GM12892 (cell line): ENCODE measurements at regions not wholly inside any gene's neighbourhood (a gene's known extent, or its start where the extent isn't known, plus 50 kb on each side); places are given as distances from the start of the nearest gene placed in this dataset.

Experiments
- DNase-seq: peaks from one replicate; pipeline ENCODE4 v3.0.0; 2011; ENCODE audit not compliant: insufficient read length
- FAIRE-seq: peaks from 2 replicates; lab custom pipeline; 2011; peaks lifted over from hg19 to GRCh38; lab: Jason Lieb, UNC
- POLR2A ChIP-seq: IDR thresholded peaks from 2 replicates; pipeline ENCODE4 v1.6.1; 2011; ENCODE audit warnings: low read depth, low read length, control low read depth
- POLR2AphosphoS5 ChIP-seq: IDR thresholded peaks from 2 replicates; pipeline ENCODE4 v1.6.1; 2011; ENCODE audit warnings: low read depth, low read length, control low read depth
- TAF1 ChIP-seq: IDR thresholded peaks from 2 replicates; pipeline ENCODE4 v1.6.1; 2011; ENCODE audit warnings: low read depth, mild to moderate bottlenecking, control low read depth, low read length, borderline replicate concordance

- TF ChIP-seq TAF1, result no peak
- no peak for TF ChIP-seq POLR2AphosphoS5
- TF ChIP-seq POLR2A, result no peak
- FAIRE-seq, result no peak
- no peak for DNase-seq
Measured at GRCh38 chr6:126181173-126181741, 158.7 kb upstream of the CENPW start.

GRCh38 chr6:126181890-126182289, 158.0 kb upstream of the CENPW start:
- TF ChIP-seq TAF1, result no peak
- TF ChIP-seq POLR2AphosphoS5, result no peak
- TF ChIP-seq POLR2A, result no peak
- DNase-seq (no peak), FAIRE-seq (no peak)

DNA sequence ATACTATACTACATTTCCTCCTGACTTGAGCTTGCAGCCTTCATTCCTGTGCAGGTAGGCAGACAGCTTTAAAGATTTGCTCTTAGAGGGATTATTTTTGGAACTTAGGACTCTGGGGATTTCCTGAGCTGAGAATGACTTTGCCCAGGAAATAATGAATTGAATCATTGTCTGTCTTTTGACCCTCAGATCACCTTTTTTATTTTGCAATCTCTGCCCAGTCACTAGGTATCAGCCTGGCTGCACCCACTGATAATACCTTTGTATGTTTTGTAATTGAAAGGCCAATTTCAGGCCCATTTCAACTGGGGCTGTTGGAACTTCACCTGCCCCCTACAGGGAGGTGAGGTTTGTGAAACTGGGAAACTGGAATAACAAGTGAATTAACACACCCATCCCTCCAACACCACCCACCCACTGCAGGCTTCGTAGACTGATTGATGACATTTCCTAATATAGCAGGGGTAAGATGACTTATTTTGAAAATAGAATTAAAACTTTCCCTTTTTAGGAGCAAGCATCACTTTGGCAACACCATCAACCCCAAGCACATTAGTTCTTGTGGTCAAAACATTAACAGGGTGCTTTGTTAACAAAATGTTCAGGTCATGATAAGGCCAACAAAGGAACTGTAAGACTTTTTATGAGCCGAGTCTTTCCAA, 157.1 kb upstream of the CENPW start:
- FAIRE-seq (peak; percentile 51), DNase-seq (no peak)
- no peak for TF ChIP-seq POLR2A
- TF ChIP-seq TAF1, result no peak
- no peak for TF ChIP-seq POLR2AphosphoS5

DNA sequence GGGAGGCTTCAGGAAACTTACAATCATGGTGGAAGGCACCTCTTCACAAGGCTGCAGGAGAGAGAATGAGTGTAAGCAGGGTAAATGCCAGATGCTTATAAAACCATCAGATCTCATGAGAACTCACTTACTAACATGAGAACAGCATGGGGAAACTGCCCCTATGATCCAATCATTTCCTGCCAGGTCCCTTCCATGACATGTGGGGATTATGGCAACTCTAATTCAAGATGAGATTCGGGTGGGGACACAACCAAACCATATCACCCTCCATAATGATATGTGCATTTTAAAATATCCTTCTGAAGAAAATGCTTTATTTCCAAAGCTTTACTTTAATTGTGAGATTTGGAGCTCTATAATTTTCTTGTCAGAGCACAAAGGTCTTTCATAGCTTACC, 154.1 kb upstream of the CENPW start:
- TF ChIP-seq POLR2A (no peak), POLR2AphosphoS5 (no peak), TAF1 (no peak)
- DNase-seq (no peak), FAIRE-seq (no peak)

- DNase-seq (no peak), FAIRE-seq (peak; percentile 70)
Measured at GRCh38 chr6:126188279-126188909, 151.5 kb upstream of the CENPW start.

DNA sequence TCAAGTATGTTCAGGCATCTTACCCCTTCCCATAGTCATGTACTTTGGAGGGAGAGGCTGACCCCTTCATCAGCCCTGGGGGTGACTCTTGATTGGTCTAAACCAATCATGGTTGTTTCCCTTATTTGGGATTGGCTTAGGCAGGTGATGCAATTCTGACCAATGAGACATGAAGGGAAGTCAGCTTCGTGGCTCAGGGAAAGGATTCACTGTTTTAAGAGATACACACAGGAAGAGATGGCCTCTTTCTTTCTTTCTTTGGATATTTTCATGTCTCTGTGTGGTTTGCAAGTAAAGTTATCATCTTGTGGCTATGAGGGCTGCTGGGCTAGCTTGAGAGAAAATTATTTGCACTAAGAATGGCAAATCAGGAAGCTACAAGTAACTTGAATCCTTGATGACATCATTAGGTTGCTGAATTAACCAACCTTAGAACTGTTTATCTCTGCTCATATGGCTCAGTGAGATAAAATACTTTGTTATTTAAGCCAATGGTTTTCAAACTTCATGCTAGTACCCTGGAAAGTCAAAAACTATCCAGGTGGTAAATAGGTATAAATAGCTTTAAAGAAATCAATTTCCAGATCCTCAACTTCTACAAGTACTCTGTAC, 144.2 kb upstream of the CENPW start:
- no peak for TF ChIP-seq TAF1
- TF ChIP-seq POLR2AphosphoS5, result no peak
- no peak for TF ChIP-seq POLR2A
- FAIRE-seq (no peak), DNase-seq (no peak)

More at GRCh38 chr6:126188279-126188909, 151.5 kb upstream of the CENPW start:
- TF ChIP-seq POLR2A (no peak), POLR2AphosphoS5 (no peak), TAF1 (no peak)

DNA sequence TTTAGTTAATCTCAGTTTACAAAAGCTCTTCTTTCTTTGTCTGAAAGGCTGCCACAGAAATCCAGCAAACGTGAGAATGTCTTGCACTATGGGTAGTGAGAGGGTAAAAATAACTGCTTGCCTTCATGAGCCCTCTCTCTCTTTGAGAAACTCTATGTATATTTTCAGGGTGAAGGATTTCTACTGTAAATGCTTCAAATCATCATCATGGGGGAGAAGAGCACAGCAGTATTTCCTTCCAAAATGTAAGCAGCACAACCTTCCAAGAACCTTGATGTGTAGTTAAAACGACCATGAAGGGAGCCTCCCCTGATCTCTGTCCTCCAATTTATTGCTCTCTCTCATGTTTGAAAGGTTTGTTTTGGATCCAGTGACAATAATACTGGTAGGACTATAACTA, 141.3 kb upstream of the CENPW start:
- TF ChIP-seq POLR2A, result no peak
- no peak for TF ChIP-seq TAF1
- no peak for TF ChIP-seq POLR2AphosphoS5
- FAIRE-seq, result no peak

DNA sequence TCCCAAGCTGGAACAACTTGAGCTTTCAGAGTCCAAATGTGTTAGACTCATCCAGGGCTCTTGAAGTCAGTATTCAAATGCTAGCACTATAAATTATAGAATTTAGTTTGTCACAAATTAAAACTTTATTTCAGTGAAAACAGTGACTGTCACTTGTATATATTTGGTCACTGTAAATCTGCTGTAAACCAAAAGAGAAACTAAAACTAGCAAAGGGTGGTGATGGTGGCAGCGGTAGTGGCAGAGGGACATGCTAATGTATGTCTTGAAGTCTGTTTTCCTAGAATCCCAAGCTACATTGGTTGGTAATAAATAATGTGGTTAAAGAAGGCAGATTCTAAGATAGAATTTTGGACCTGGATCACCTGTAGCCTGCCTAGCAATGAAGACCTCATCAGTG, 140.4 kb upstream of the CENPW start:
- TF ChIP-seq POLR2A (no peak), TAF1 (no peak), POLR2AphosphoS5 (no peak)
- FAIRE-seq (no peak), DNase-seq (no peak)

More for the DNA sequence above, 141.3 kb upstream of the CENPW start:
- DNase-seq, result no peak

DNA sequence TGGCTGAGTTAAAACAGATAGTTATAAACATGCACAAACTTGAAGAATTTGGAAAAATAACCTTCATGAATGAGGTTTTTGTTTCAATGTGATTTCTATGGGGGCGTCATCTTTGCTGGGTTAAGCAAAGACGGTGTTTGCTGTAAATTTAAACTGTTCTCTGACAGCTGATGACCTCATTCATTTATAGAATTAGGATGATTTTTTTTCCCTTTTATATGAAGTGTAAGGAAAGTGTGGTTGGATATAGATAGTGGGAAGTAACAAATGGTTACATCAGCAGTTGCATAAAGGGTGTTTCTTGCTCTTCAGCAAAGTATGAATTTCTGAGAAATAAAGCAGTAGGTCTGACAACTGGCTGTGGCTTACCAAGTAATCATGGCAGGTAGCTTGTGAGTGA, 137.2 kb upstream of the CENPW start:
- FAIRE-seq, result no peak
- no peak for TF ChIP-seq POLR2A
- no peak for TF ChIP-seq TAF1
- DNase-seq, result no peak

DNA sequence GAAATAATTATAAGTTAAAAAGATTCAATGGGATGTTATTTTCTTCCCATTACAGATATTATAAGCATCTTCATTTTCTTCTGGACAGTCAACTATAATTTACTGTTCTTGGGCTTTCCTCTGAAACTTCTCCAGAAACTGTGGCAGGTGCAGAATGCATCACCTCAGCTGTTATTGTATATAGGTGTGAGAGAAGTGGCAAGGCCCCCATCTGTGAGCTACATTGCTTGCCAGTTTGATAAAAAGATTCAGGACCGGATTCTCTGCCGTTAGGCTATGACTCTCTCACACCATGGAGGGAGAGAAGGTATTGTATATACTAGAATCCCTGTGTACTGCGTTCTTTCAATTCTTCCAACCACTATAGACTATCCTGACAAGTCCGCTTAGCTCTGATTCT, 135.8 kb upstream of the CENPW start:
- no peak for TF ChIP-seq POLR2A
- no peak for TF ChIP-seq TAF1
- TF ChIP-seq POLR2AphosphoS5, result no peak
- FAIRE-seq, result no peak
- DNase-seq, result no peak

GRCh38 chr6:126204598-126204997, 135.3 kb upstream of the CENPW start:
- FAIRE-seq, result no peak
- no peak for TF ChIP-seq POLR2A
- TF ChIP-seq POLR2AphosphoS5, result no peak
- TF ChIP-seq TAF1, result no peak
- DNase-seq, result no peak

- TF ChIP-seq TAF1 (no peak), POLR2AphosphoS5 (no peak), POLR2A (no peak)
- FAIRE-seq (no peak), DNase-seq (no peak)
Measured at GRCh38 chr6:126206504-126207246, 133.2 kb upstream of the CENPW start.
